NCI-H187 (cell line): ENCODE measurements at regions not wholly inside any gene's neighbourhood (a gene's known extent, or its start where the extent isn't known, plus 50 kb on each side); places are given as distances from the start of the nearest gene placed in this dataset.
"Not testable (repeated sequence)": the region's sequence is repeated elsewhere in the genome, so short reads cannot be mapped to it uniquely, and the experiment has no call there.

Experiments
- DNase-seq, 2 experiments: peaks; one replicate each; lab custom pipeline; 2025; lab: John Stamatoyannopoulos, UW

GRCh38 chr14:84885061-84885460, 644.9 kb upstream of the FLRT2 start:
- DNase-seq, result no peak

DNA sequence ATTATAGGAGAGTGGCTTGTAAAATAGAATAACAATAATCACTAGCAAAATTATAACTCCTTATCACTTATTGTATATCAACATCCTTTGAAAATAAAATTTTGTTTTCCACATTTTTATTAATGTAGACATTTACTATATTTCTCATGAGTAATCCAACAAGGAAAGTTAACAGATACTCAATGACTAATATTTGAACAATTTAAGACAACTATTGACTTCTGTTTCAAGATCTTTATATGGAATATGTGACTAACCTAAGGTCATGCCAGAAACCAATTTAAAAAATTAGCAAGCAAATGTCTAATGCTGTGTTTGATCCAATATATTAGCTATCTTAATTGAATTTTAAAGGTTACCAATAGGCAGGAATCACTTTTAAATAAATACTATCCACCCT, 638.5 kb upstream of the FLRT2 start:
- no peak for DNase-seq

DNA sequence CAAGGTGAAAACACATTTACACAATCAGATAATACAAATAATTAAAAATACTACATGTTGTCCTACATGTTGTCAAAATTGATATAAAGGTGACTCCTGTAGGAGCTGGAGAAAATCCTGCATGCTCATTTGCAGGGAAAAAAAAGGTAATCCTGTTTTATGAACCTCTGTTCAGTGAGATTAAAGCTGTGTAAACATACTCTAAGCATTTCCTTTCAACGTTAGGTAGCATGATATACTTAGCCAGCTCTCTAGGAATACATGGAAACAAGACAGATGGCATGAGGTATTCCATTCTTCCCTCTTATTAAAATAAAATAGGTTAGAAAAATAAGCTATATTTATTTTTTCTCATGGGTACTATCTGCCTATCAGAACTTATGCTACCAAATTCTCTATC, 635.7 kb upstream of the FLRT2 start:
- no peak for DNase-seq

DNA sequence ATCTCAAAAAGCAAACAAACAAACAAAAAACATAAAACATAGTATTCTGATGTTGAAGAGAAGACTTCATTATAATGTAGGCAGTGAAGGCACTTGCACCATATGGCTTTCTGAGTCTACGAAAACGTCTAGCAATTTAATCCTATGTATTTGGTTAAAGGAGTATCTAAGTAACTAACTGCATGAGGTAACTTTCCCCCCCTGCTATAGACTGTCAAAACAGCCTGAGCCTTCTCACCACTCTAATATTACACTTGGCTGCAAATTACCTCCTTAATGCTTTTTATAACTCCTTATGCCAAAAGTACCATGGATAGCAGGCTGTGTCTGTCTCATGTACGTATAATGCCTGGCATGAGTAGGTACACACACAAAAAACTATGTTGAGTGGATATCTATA, 607.6 kb upstream of the FLRT2 start:
- no peak for DNase-seq

DNA sequence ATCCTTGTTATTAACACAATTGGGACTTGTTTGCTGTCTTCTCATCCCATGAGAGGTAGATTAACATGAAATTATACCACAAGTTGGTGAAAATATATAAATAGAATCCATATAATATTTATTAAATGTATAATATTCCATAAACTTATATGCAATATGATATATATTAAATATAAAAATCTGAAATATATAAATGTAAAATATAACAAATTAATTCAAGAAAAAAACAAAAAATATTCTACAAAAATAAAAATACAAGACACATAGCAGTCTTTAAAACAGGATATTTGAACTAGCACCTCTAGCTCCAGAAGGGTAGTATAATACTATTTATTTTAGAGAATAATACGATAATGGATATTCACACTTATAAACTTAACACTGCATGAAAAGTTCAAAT, 603.3 kb upstream of the FLRT2 start:
- no peak for DNase-seq

DNA sequence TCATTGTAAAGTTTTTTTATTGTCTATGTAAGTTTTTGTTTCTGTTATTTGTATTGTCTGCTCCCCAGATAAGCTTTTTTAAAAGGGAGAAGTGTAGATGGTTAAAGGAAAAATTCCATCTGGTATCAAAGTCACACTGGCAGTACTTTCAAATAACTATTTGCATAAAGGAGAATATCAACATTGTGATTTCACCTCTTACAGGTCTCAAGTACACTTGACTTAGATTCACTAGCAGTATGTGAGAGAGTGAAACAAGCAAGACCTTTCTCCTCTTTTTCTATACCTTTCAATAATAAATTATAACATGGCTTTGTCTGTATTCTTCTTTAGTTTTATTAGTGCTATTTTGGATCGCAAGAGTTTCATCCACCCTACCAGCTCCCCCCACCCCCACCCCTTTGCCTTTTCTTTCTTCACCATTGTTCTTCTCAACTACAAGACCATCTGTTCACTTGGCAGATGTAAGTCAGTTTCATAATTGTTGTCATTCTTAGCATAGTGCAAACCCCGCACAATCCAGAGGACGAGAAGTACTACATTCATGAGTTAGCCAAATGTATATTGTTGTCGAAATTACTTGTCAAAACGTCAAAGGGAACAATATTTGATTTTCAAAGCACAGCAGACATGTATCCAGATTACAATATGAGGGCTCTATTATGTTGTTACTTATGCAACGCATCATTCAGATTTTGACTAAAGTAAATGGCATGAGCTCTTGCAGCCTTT, 602.7 kb upstream of the FLRT2 start:
- DNase-seq, result peak in 1 of 2 experiments; percentile 29

DNA sequence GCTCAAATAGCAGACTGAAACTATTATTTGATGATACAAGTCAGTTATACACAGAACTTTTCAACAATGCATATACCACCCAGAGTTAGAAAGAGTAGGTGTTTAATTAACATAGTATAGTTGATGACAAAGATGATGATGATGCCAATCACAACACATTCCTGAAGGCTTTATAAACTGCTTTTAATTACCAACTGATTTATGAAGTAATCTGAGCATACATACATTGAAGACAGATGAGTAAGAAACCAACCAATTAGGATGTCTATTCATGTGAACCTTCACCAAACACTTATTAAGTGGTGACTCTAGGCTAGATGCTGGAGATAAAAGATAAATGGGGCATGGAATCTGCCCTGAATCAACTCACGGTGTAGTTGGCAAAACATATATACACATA, 600.9 kb upstream of the FLRT2 start:
- DNase-seq, result no peak

DNA sequence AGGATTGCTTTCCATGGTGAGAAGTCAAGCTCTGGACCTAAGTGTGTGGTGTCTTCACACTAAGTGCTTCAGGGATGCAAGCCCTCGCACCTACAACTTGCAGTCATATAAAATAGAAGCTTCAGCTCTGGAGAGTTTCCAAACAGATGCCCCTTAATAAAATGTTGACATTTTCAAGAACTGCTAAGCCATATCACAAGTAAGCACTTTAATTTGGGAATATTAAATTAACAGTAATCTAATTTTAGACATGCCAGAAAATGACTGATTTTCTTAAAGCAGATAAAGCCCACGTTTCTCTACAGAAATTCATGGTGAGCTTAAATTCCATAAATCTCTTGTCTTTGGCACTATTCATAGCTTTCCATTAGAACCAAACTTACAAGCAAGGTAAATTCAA, 600.1 kb upstream of the FLRT2 start:
- no peak for DNase-seq

- DNase-seq, result no peak
These were observed 592.9 kb upstream of the FLRT2 start for GRCh38 chr14:84937016-84937415.

DNA sequence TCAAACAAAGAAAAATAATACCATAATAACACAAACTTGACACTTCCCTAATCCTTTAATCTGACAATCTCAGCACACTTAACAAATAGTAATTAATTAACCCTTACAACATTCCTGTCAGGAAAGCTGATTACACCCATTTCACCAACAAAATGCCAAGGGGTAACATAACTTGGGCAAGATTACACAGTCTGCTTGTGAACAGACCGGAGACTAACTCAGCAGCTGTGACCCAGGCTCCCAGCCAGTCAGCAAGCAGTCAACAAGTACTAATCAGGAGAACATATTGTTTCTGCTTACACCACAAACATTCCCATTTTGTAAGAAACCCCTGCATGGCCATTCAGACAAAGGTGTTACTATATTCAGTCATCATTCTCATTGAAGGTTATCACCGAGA, 592.5 kb upstream of the FLRT2 start:
- DNase-seq, result no peak

DNA sequence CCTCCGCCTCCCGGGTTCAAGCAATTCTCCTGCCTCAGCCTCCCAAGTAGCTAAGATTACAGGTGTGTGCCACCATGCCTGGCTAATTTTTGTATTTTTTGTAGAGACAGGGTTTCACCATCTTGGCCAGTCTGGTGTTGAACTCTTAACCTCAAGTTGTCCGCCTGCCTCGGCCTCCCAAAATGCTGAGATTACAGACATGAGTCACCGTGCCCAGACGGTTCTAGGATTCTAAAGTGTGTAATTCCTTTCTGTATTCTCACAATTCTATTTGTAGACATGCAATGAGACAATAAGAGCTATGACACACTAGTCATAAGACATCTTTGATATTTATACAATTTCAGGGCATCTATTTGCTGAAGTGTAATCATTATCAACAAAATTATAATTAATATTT, 585.0 kb upstream of the FLRT2 start:
- not testable (repeated sequence) for DNase-seq

- no peak for DNase-seq
These were observed 570.0 kb upstream of the FLRT2 start for GRCh38 chr14:84959851-84960520.

- no peak for DNase-seq
These were observed 568.3 kb upstream of the FLRT2 start for GRCh38 chr14:84961637-84962036.

DNA sequence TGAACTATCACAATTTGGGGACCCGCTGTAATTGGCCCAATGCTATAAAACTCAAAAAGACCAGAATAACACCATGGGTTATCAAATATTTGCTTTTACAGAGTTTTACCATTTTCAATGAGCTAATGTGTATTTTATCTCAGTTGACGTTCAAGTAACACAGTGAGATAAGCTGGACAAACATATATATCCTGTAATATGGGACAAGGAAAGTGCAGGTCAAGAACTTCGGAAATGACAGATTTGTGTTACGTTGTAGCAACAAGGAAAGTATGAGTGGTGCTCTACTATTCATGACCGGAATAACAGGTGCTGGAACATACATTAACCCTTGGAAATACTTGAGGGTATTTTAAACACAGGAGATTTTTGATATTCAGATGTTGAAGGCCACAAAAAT, 566.4 kb upstream of the FLRT2 start:
- no peak for DNase-seq

DNA sequence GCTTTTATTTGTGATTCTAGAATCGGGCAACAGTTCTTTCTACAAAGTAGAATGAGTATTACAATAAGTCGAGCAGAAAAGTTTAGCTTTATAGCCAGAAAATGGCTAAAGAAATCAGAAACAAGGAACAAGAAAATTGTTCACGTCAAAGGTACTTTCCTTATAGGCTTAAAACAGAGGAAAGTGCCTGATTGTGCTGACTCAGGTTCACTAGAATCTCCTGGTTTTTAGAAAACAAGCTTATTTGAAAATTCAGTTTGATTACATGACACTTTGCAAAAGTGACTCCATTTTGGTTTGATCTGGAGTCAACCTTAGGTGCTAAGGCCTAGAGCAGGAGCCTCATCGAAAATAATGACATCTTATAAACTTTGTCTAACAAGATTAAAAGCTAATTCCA, 564.7 kb upstream of the FLRT2 start:
- DNase-seq, result no peak

DNA sequence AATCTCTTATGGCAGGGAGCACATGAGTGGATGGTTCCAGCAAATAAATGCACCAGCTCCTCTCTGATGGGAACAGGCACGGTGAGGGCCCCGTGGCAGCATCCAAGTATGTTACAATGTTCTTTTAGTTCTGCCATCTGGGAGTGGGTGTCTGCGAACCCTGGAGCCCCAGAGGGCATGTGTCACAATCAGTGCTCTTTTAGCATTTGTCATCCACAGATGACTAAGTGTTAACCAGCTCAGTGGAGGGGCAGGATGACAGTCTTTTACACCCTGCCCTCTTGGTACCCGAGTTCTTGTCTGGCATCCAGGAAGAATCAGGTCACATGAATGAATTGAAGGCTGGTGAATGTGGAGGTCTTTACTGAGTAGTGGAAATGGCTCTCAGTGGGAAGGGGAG, 560.4 kb upstream of the FLRT2 start:
- peak; percentile 60 to 79 for DNase-seq

DNA sequence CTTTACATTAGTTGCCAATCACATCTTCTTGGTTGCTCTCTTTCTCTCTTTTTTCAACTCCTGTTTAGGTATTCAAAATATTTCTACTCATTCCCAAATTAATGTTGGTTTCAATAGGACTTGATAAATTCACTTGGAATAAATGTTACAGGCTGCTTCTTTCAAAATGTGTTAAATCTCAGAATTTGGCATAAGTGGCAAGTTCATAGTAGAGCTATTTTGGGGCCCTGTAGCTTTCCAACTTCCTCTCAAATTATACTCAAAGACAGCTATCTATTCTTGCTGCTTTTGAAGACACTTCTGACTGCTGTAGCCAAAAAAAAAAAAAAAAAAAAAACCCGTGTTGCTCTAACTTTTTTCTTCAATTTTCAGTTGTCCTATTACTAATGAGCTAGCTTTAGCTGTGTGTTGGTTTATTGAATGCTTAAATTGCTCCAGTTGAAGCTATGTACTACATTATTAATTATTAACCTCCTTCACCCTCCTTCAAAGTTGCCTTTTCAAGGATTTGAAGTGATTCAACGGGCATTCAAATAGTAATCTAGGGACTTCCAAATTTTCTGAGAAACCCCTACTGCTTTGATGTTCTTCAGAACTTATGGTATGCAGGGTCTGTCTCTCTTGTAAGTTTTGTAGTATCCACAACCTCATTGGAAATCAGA, 554.6 kb upstream of the FLRT2 start:
- no peak for DNase-seq

DNA sequence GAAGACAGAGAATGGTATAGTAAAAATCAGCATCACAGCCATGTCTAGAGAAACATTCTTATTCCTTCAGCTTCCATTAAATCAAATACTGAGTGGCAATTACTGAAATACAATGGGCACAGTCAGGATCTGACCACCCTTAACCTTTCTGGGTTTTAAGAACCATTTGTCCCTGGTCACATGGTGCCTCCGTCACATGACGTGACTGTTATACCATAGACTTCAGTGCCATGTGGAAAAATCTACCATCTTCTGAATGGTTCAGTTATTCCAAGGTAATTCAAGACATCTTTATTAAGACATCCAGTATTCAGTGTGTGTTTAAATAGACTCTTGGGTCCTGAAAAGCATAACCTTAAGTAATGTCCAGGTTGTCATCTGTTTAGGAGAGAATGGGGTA, 553.1 kb upstream of the FLRT2 start:
- DNase-seq, result no peak

DNA sequence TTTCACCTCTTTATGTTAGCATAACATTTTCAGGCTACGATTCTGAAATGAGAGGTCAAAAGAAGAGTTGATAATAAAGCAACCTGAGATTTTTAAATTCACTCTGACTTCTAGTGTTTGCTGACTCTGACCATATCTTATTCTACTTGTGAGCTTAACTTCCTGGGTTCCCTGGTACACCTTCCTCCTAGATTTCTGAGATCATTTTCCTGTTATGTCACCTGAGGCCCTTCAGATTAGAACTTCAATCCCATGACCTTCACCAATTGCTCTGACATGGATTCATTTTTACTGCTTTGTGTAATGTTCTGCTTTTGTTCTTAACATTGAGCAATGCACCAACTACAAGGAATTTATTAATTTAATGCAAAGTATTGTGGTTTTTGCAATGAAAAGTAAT, 542.9 kb upstream of the FLRT2 start:
- DNase-seq, result no peak

DNA sequence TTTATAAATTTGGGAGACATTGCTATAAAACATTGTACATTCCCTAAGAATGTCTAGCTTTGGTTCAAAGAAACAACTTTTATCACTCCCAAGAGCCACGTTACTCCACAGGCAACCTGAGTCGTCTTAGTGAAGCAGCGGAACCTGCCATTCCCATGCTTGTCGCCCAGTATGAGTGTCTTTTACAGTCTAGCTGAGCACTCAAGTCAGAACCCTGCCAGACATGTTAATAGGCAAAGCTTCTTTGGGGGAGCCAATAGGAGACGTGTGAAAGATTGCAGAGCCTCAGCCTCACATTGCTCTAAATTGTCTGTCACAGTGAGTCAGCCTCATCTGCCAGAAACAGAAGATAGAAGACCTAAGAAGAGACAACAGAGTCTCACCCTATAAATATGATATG, 541.6 kb upstream of the FLRT2 start:
- DNase-seq, result no peak

- DNase-seq, result no peak
These were observed 538.9 kb upstream of the FLRT2 start for GRCh38 chr14:84991021-84991420.

- no peak for DNase-seq
These were observed 531.7 kb upstream of the FLRT2 start for GRCh38 chr14:84998216-84998615.

- no peak for DNase-seq
These were observed 527.1 kb upstream of the FLRT2 start for GRCh38 chr14:85002846-85003245.
